HG02763 (cell line): ENCODE measurements at regions not wholly inside any gene's neighbourhood (a gene's known extent, or its start where the extent isn't known, plus 50 kb on each side); places are given as distances from the start of the nearest gene placed in this dataset.

Source experiments
- ATAC-seq: cut with Tn5 transposase; IDR thresholded peaks from one replicate; pipeline ENCODE4 v1.9.1; 2021; ENCODE audit warnings: mild to moderate bottlenecking, moderate library complexity; ENCODE audit not compliant: unreplicated experiment

GRCh38 chr2:160940699-160941098 lies 219.5 kb upstream of the TANK start:
- ATAC-seq, result peak; percentile 66

GRCh38 chr2:160941290-160941846 lies 218.9 kb upstream of the TANK start:
- ATAC-seq, result no peak

GRCh38 chr2:160942476-160943142 lies 217.6 kb upstream of the TANK start:
- ATAC-seq, result no peak

GRCh38 chr2:160943414-160943813 lies 216.8 kb upstream of the TANK start:
- ATAC-seq, result no peak

- ATAC-seq, result no peak
Observed at GRCh38 chr2:160952464-160953254, 207.6 kb upstream of the TANK start.

- no peak for ATAC-seq
Observed at GRCh38 chr2:160955578-160955977, 204.7 kb upstream of the TANK start.

- no peak for ATAC-seq
Observed at GRCh38 chr2:160956243-160956802, 203.9 kb upstream of the TANK start.

GRCh38 chr2:160963957-160964356 lies 196.3 kb upstream of the TANK start:
- no peak for ATAC-seq

- no peak for ATAC-seq
Observed at GRCh38 chr2:160967523-160967922, 192.7 kb upstream of the TANK start.

- ATAC-seq, result no peak
Observed at GRCh38 chr2:160968183-160968582, 192.0 kb upstream of the TANK start.

GRCh38 chr2:160970052-160970965 lies 189.9 kb upstream of the TANK start:
- no peak for ATAC-seq

GRCh38 chr2:160973991-160974390 lies 186.2 kb upstream of the TANK start:
- no peak for ATAC-seq

- no peak for ATAC-seq
Observed at GRCh38 chr2:160974803-160975202, 185.4 kb upstream of the TANK start.

- ATAC-seq, result no peak
Observed at GRCh38 chr2:160976797-160977196, 183.4 kb upstream of the TANK start.

GRCh38 chr2:160977376-160977775 lies 182.9 kb upstream of the TANK start:
- no peak for ATAC-seq

- no peak for ATAC-seq
Observed at GRCh38 chr2:160977854-160978253, 182.4 kb upstream of the TANK start.

GRCh38 chr2:160984426-160985077 lies 175.7 kb upstream of the TANK start:
- ATAC-seq, result no peak

- no peak for ATAC-seq
Observed at GRCh38 chr2:160989778-160990177, 170.4 kb upstream of the TANK start.

- ATAC-seq, result no peak
Observed at GRCh38 chr2:160993654-160994061, 166.6 kb upstream of the TANK start.
